SH-SY5Y (cell line): ENCODE measurements at regions not wholly inside any gene's neighbourhood (a gene's known extent, or its start where the extent isn't known, plus 50 kb on each side); places are given as distances from the start of the nearest gene placed in this dataset.

Source experiments
- GATA2 ChIP-seq: IDR thresholded peaks from 2 replicates; pipeline ENCODE4 v1.6.1; 2011; ENCODE audit warnings: mild to moderate bottlenecking, low read depth, low read length
- GATA3 ChIP-seq: IDR thresholded peaks from 2 replicates; pipeline ENCODE4 v1.6.1; 2011; ENCODE audit warnings: low read depth, mild to moderate bottlenecking, low read length, moderate library complexity

- no peak for TF ChIP-seq GATA2
- no peak for TF ChIP-seq GATA3
Observed at GRCh38 chr10:33621101-33621500, 286.6 kb upstream of the NRP1 start.
